ENCODE measurements at regions not wholly inside any gene's neighbourhood (a gene's known extent, or its start where the extent isn't known, plus 50 kb on each side); places are given as distances from the start of the nearest gene placed in this dataset.
"Not testable (repeated sequence)": the region's sequence is repeated elsewhere in the genome, so short reads cannot be mapped to it uniquely, and the experiment has no call there.

DNA sequence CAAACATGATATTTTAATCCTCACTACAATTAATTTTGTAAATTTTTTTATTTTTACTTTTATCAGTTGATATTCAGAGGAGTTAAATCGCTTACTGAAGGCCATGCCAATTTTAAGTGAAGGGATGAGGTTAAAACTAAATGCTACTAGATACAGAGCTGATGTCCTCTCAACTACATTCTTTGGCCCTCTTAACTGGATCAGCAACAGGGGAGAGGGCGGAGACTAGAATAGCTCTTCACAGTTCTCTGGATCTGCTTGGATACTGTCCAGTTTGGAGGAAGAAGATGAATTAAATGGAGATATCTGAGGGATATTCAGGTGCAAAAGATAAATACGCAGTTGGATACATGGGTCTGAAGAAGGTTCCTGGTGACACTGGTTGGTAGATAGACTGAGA is 85.6 kb upstream of the LYSMD4 start:
- H3K9me3 ChIP-seq (ENCODE audit: low read length) = no peaks in the 10 kb centered on the region
- H4K20me1 ChIP-seq (ENCODE audit: insufficient read depth) = no peaks in the 10 kb centered on the region
- no peak for TF ChIP-seq POLR2AphosphoS5 (IDR thresholded peaks at IDR 0.05)
- TF ChIP-seq TAF1 (IDR thresholded peaks at IDR 0.05; ENCODE audit: low read depth) = no peak
- no peak for TF ChIP-seq SMC3 (conservative IDR thresholded peaks at IDR 0.05; ENCODE audit: poor library complexity)
- TF ChIP-seq RAD21 (conservative IDR thresholded peaks at IDR 0.05) = no peak
- H3K36me3 ChIP-seq (ENCODE audit: insufficient read depth, low read length) = no peaks in the 10 kb centered on the region
- no peaks in the 10 kb centered on the region for H3K9me2 ChIP-seq (ENCODE audit: insufficient read depth, low read length)
- H2AFZ ChIP-seq (ENCODE audit: low read depth, low read length) = no peak overlapping the region
- no peak overlapping the region for H3K9ac ChIP-seq (ENCODE audit: low read length)
- no peak overlapping the region for H3K4me2 ChIP-seq (ENCODE audit: low read length)
- no peaks in the 10 kb centered on the region for H3F3A ChIP-seq (ENCODE audit: insufficient read depth, low read length, poor library complexity, severe bottlenecking)
- no peaks in the 10 kb centered on the region for H3K79me2 ChIP-seq (replicated peaks; ENCODE audit: insufficient read depth, low read length)
- no peaks in the 10 kb centered on the region for H3K27me3 ChIP-seq (ENCODE audit: insufficient read depth, low read depth, low read length)
- no peak overlapping the region for H3K27ac ChIP-seq (ENCODE audit: low read length)
- H3K4me3 ChIP-seq (ENCODE audit: low read length) = no peak overlapping the region

DNA sequence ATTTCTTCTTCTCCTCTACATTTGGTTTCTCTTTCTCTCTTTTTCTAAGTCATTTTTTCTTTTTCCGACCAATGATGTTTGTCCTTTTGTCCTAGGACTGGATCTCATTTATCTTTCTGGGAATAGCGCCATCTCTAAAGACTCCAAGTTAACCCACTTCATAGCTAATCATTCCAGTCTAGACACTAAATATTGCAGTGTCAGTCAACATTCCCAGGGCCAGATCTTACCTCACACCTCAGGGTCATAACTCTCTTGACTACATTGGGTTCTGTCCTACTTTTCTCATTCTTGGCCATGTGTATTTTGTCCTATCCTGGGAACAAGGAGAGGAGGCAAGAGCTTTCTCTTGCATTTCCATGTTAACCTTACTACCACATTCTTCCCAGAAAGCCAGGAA is 83.6 kb upstream of the LYSMD4 start:
- H3F3A ChIP-seq (ENCODE audit: insufficient read depth, low read length, poor library complexity, severe bottlenecking); H2AFZ ChIP-seq (ENCODE audit: low read depth, low read length); H3K27ac ChIP-seq (ENCODE audit: low read length); H3K9me3 ChIP-seq (ENCODE audit: low read length); H4K20me1 ChIP-seq (ENCODE audit: insufficient read depth); H3K9ac ChIP-seq (ENCODE audit: low read length); H3K4me3 ChIP-seq (ENCODE audit: low read length); H3K27me3 ChIP-seq (ENCODE audit: insufficient read depth, low read depth, low read length); H3K4me2 ChIP-seq (ENCODE audit: low read length); H3K36me3 ChIP-seq (ENCODE audit: insufficient read depth, low read length); H3K79me2 ChIP-seq (replicated peaks; ENCODE audit: insufficient read depth, low read length); H3K9me2 ChIP-seq (ENCODE audit: insufficient read depth, low read length): not testable (repeated sequence)

DNA sequence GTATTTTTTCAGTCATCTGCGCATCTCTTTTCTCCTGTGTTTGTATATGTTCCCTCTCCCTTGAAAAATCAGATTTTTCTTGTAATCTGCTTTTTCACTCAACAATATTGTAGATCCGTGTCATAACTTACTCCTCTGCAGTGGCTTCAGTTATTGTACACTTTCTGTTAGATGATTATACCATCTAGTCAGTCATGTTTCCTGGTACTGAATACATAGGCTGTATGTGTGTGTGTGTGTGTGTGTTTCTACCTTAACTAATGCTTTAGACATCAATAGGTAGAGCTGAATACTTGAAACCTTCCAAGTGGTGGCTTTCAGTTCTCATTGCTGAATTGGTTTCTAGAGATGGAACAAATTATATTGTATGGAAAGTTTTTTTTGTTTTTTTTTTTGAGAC is 77.4 kb upstream of the LYSMD4 start:
- not testable (repeated sequence) for H3K36me3 ChIP-seq (ENCODE audit: insufficient read depth, low read length); H3K9ac ChIP-seq (ENCODE audit: low read length); H3F3A ChIP-seq (ENCODE audit: insufficient read depth, low read length, poor library complexity, severe bottlenecking); H3K4me2 ChIP-seq (ENCODE audit: low read length); H3K27ac ChIP-seq (ENCODE audit: low read length); H3K79me2 ChIP-seq (replicated peaks; ENCODE audit: insufficient read depth, low read length); H4K20me1 ChIP-seq (ENCODE audit: insufficient read depth); H3K4me3 ChIP-seq (ENCODE audit: low read length); H3K9me2 ChIP-seq (ENCODE audit: insufficient read depth, low read length); H3K27me3 ChIP-seq (ENCODE audit: insufficient read depth, low read depth, low read length); H3K9me3 ChIP-seq (ENCODE audit: low read length); H2AFZ ChIP-seq (ENCODE audit: low read depth, low read length)

GRCh38 chr15:99799854-99800250 is 66.6 kb upstream of the LYSMD4 start:
- not testable (repeated sequence) for H3K27me3 ChIP-seq (ENCODE audit: insufficient read depth, low read depth, low read length); H3K4me3 ChIP-seq (ENCODE audit: low read length); H3K27ac ChIP-seq (ENCODE audit: low read length); H2AFZ ChIP-seq (ENCODE audit: low read depth, low read length); H3K79me2 ChIP-seq (replicated peaks; ENCODE audit: insufficient read depth, low read length); H3K9ac ChIP-seq (ENCODE audit: low read length); H3F3A ChIP-seq (ENCODE audit: insufficient read depth, low read length, poor library complexity, severe bottlenecking); H3K9me3 ChIP-seq (ENCODE audit: low read length); H4K20me1 ChIP-seq (ENCODE audit: insufficient read depth); H3K4me2 ChIP-seq (ENCODE audit: low read length); H3K9me2 ChIP-seq (ENCODE audit: insufficient read depth, low read length); H3K36me3 ChIP-seq (ENCODE audit: insufficient read depth, low read length)

DNA sequence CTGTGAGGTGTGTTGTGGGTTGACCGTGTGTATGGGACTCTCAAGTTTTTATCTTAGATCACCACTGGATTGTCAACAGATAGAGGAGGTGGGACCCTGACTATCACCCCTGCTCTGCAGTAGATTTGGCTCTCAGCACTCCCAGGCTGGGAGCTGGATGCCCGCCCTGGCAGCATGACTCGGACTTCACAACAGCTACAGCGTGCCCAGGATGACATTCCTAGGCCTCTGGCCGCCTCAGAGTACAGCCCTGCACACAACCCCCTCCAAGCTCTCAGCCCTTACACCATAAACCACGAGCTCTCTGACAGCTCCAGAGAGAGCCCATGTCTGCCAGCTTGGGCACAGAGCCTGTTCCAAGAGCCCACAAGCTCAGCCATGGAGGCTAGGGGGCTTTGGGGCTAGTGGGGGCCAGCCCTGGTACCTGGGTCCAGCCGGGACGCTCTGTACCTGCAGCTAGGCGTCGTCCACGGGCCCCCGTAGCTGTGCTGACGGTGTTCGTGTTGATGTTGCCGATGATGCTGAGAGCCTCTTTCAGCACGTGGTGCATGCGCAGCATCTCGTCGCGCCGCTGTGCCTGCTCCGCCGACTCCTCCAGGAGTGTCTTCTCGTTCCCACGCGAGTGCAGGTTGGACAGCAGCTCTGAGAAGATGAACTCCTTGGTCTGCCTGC is 66.1 kb upstream of the LYSMD4 start:
- H3K4me3 ChIP-seq (ENCODE audit: low read length); H3K9ac ChIP-seq (ENCODE audit: low read length); H3K9me2 ChIP-seq (ENCODE audit: insufficient read depth, low read length); H3K36me3 ChIP-seq (ENCODE audit: insufficient read depth, low read length); H4K20me1 ChIP-seq (ENCODE audit: insufficient read depth); H3K27me3 ChIP-seq (ENCODE audit: insufficient read depth, low read depth, low read length); H2AFZ ChIP-seq (ENCODE audit: low read depth, low read length); H3K27ac ChIP-seq (ENCODE audit: low read length); H3K9me3 ChIP-seq (ENCODE audit: low read length); H3K79me2 ChIP-seq (replicated peaks; ENCODE audit: insufficient read depth, low read length); H3F3A ChIP-seq (ENCODE audit: insufficient read depth, low read length, poor library complexity, severe bottlenecking); H3K4me2 ChIP-seq (ENCODE audit: low read length): not testable (repeated sequence)

GRCh38 chr15:99796940-99797870 is 64.0 kb upstream of the LYSMD4 start:
- not testable (repeated sequence) for H3K27me3 ChIP-seq (ENCODE audit: insufficient read depth, low read depth, low read length); H3K9me3 ChIP-seq (ENCODE audit: low read length); H3K79me2 ChIP-seq (replicated peaks; ENCODE audit: insufficient read depth, low read length); H3K4me2 ChIP-seq (ENCODE audit: low read length); H4K20me1 ChIP-seq (ENCODE audit: insufficient read depth); H3K36me3 ChIP-seq (ENCODE audit: insufficient read depth, low read length); H3F3A ChIP-seq (ENCODE audit: insufficient read depth, low read length, poor library complexity, severe bottlenecking); H3K27ac ChIP-seq (ENCODE audit: low read length); H3K9me2 ChIP-seq (ENCODE audit: insufficient read depth, low read length); H2AFZ ChIP-seq (ENCODE audit: low read depth, low read length); H3K4me3 ChIP-seq (ENCODE audit: low read length); H3K9ac ChIP-seq (ENCODE audit: low read length)

GRCh38 chr15:99791881-99792807 is 58.9 kb upstream of the LYSMD4 start:
- H3K36me3 ChIP-seq (ENCODE audit: insufficient read depth, low read length); H3K4me3 ChIP-seq (ENCODE audit: low read length); H3K9me3 ChIP-seq (ENCODE audit: low read length); H2AFZ ChIP-seq (ENCODE audit: low read depth, low read length); H3F3A ChIP-seq (ENCODE audit: insufficient read depth, low read length, poor library complexity, severe bottlenecking); H3K79me2 ChIP-seq (replicated peaks; ENCODE audit: insufficient read depth, low read length); H3K9ac ChIP-seq (ENCODE audit: low read length); H3K27me3 ChIP-seq (ENCODE audit: insufficient read depth, low read depth, low read length); H3K9me2 ChIP-seq (ENCODE audit: insufficient read depth, low read length); H3K4me2 ChIP-seq (ENCODE audit: low read length); H4K20me1 ChIP-seq (ENCODE audit: insufficient read depth); H3K27ac ChIP-seq (ENCODE audit: low read length): not testable (repeated sequence)
